Cerebellar cortex (tissue), 1 donor: ENCODE measurements at regions not wholly inside any gene's neighbourhood (a gene's known extent, or its start where the extent isn't known, plus 50 kb on each side); places are given as distances from the start of the nearest gene placed in this dataset.
"Not testable (repeated sequence)": the region's sequence is repeated elsewhere in the genome, so short reads cannot be mapped to it uniquely, and the experiment has no call there.

ENCODE experiments used
- DNase-seq: peaks from one replicate; pipeline ENCODE4 v3.0.0-alpha.2; 2015; ENCODE audit warnings: low spot score

GRCh38 chr3:8356066-8356465 lies 145.6 kb upstream of the LMCD1 start:
- not testable (repeated sequence) for DNase-seq

GRCh38 chr3:8357859-8358258 lies 143.8 kb upstream of the LMCD1 start:
- no peak for DNase-seq

- DNase-seq, result no peak
Measured at GRCh38 chr3:8359133-8359532, 142.5 kb upstream of the LMCD1 start.

- DNase-seq, result no peak
Measured at GRCh38 chr3:8363200-8363599, 138.4 kb upstream of the LMCD1 start.

- no peak for DNase-seq
Measured at GRCh38 chr3:8365541-8365940, 136.1 kb upstream of the LMCD1 start.

GRCh38 chr3:8366219-8366810 lies 135.3 kb upstream of the LMCD1 start:
- DNase-seq, result no peak

GRCh38 chr3:8368598-8368997 lies 133.0 kb upstream of the LMCD1 start:
- DNase-seq, result no peak

GRCh38 chr3:8369638-8370037 lies 132.0 kb upstream of the LMCD1 start:
- no peak for DNase-seq

GRCh38 chr3:8371085-8371551 lies 130.5 kb upstream of the LMCD1 start:
- no peak for DNase-seq

GRCh38 chr3:8371960-8372463 lies 129.6 kb upstream of the LMCD1 start:
- DNase-seq, result no peak

- DNase-seq, result no peak
Measured at GRCh38 chr3:8380904-8381704, 120.5 kb upstream of the LMCD1 start.

GRCh38 chr3:8385848-8386620 lies 115.6 kb upstream of the LMCD1 start:
- no peak for DNase-seq

GRCh38 chr3:8387571-8387970 lies 114.1 kb upstream of the LMCD1 start:
- no peak for DNase-seq

GRCh38 chr3:8399686-8400085 lies 101.9 kb upstream of the LMCD1 start:
- no peak for DNase-seq

GRCh38 chr3:8400911-8401310 lies 100.7 kb upstream of the LMCD1 start:
- no peak for DNase-seq

- no peak for DNase-seq
Measured at GRCh38 chr3:8403996-8404395, 97.6 kb upstream of the LMCD1 start.

GRCh38 chr3:8405144-8405543 lies 96.5 kb upstream of the LMCD1 start:
- DNase-seq, result no peak

GRCh38 chr3:8406479-8406878 lies 95.1 kb upstream of the LMCD1 start:
- DNase-seq, result no peak

GRCh38 chr3:8413337-8413926 lies 88.2 kb upstream of the LMCD1 start:
- DNase-seq, result no peak

GRCh38 chr3:8416965-8417364 lies 84.7 kb upstream of the LMCD1 start:
- DNase-seq, result no peak

- DNase-seq, result no peak
Measured at GRCh38 chr3:8420612-8421011, 81.0 kb upstream of the LMCD1 start.

- DNase-seq, result no peak
Measured at GRCh38 chr3:8421267-8421666, 80.4 kb upstream of the LMCD1 start.
